GM19372 (cell line): ENCODE measurements at regions not wholly inside any gene's neighbourhood (a gene's known extent, or its start where the extent isn't known, plus 50 kb on each side); places are given as distances from the start of the nearest gene placed in this dataset.
"Not testable (repeated sequence)": the region's sequence is repeated elsewhere in the genome, so short reads cannot be mapped to it uniquely, and the experiment has no call there.

Experiments used
- ATAC-seq: cut with Tn5 transposase; IDR thresholded peaks from one replicate; pipeline ENCODE4 v1.9.1; 2021; ENCODE audit warnings: mild to moderate bottlenecking, low read depth, moderate library complexity; ENCODE audit not compliant: unreplicated experiment

GRCh38 chr17:68135141-68135887, 99.8 kb downstream of the KPNA2 start:
- no peak for ATAC-seq

- ATAC-seq, result no peak
These were observed 105.5 kb downstream of the KPNA2 start for GRCh38 chr17:68141050-68141449.

GRCh38 chr17:68142595-68142994, 105.2 kb upstream of the AMZ2 start:
- no peak for ATAC-seq

GRCh38 chr17:68143425-68143824, 104.4 kb upstream of the AMZ2 start:
- ATAC-seq, result no peak

GRCh38 chr17:68145088-68145487, 102.8 kb upstream of the AMZ2 start:
- no peak for ATAC-seq

GRCh38 chr17:68148936-68149335, 98.9 kb upstream of the AMZ2 start:
- ATAC-seq, result no peak

GRCh38 chr17:68152161-68152571, 95.7 kb upstream of the AMZ2 start:
- ATAC-seq, result no peak

GRCh38 chr17:68155692-68156091, 92.2 kb upstream of the AMZ2 start:
- no peak for ATAC-seq

GRCh38 chr17:68161644-68162428, 86.0 kb upstream of the AMZ2 start:
- no peak for ATAC-seq

- not testable (repeated sequence) for ATAC-seq
These were observed 79.3 kb upstream of the AMZ2 start for GRCh38 chr17:68168273-68169164.

- not testable (repeated sequence) for ATAC-seq
These were observed 78.5 kb upstream of the AMZ2 start for GRCh38 chr17:68169165-68169821.

- no peak for ATAC-seq
These were observed 78.0 kb upstream of the AMZ2 start for GRCh38 chr17:68169840-68170239.

- ATAC-seq, result no peak
These were observed 77.6 kb upstream of the AMZ2 start for GRCh38 chr17:68170246-68170645.

- ATAC-seq, result no peak
These were observed 75.3 kb upstream of the AMZ2 start for GRCh38 chr17:68172461-68172954.

- ATAC-seq, result no peak
These were observed 72.4 kb upstream of the AMZ2 start for GRCh38 chr17:68175416-68175815.

- no peak for ATAC-seq
These were observed 71.9 kb upstream of the AMZ2 start for GRCh38 chr17:68175905-68176304.

- ATAC-seq, result no peak
These were observed 71.1 kb upstream of the AMZ2 start for GRCh38 chr17:68176718-68177117.

GRCh38 chr17:68178831-68179230, 69.0 kb upstream of the AMZ2 start:
- ATAC-seq, result no peak

GRCh38 chr17:68179236-68179925, 68.5 kb upstream of the AMZ2 start:
- no peak for ATAC-seq

- ATAC-seq, result no peak
These were observed 67.9 kb upstream of the AMZ2 start for GRCh38 chr17:68179926-68180285.
